ENCODE measurements at regions not wholly inside any gene's neighbourhood (a gene's known extent, or its start where the extent isn't known, plus 50 kb on each side); places are given as distances from the start of the nearest gene placed in this dataset.

DNA sequence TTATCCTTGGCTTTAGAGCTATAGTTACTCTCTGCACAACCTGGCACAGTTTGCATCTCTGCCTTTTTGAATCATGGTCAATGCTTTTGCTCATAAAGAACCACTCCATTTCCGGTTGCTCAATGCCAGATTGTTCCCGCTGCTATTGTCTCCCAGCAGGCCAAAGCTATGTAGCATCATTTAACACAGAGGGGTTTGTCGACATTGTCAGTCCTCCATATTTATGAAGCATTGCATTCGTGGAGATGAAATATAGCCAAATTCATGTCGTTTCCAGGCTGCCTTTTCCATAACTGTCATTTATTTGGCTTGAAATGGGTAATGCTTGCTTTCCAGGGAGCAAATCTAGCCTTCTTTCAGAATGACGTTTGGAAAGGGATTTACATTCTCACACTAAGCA lies 598.8 kb downstream of the EPHA7 start:
- no peak for DNase-seq (ENCODE audit: low read depth)
- H3K4me3 ChIP-seq (ENCODE audit: low read depth, low read length) = no peak overlapping the region
- TF ChIP-seq, protein P1, sequence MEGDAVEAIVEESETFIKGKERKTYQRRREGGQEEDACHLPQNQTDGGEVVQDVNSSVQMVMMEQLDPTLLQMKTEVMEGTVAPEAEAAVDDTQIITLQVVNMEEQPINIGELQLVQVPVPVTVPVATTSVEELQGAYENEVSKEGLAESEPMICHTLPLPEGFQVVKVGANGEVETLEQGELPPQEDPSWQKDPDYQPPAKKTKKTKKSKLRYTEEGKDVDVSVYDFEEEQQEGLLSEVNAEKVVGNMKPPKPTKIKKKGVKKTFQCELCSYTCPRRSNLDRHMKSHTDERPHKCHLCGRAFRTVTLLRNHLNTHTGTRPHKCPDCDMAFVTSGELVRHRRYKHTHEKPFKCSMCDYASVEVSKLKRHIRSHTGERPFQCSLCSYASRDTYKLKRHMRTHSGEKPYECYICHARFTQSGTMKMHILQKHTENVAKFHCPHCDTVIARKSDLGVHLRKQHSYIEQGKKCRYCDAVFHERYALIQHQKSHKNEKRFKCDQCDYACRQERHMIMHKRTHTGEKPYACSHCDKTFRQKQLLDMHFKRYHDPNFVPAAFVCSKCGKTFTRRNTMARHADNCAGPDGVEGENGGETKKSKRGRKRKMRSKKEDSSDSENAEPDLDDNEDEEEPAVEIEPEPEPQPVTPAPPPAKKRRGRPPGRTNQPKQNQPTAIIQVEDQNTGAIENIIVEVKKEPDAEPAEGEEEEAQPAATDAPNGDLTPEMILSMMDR (IDR thresholded peaks at IDR 0.05; ENCODE audit: low read depth, low read length, missing control alignments) = no peak

DNA sequence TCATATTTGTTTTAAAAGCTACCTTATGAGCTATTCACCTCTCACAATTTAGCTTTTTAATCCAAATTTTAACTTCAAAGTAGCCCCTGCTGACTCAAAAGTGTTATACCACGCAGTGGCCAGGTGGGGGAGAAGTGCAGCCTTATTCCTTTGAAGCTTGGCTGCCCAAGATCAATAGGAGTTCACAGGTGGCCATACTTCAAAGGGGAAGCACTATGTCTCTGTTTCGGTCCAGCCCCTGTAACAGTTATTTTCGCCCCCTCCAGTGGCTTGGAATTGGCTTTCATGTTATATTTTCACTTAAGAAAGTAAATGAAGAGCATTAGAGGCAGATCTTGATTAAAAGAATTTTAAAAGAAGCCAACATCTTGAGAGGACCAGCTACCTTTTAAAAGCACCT lies 608.4 kb downstream of the EPHA7 start:
- DNase-seq (ENCODE audit: low read depth) = no peak
- no peak overlapping the region for H3K4me3 ChIP-seq (ENCODE audit: low read depth, low read length)
- TF ChIP-seq, protein P1 (IDR thresholded peaks at IDR 0.05; ENCODE audit: low read depth, low read length, missing control alignments) = peak; percentile 66

DNA sequence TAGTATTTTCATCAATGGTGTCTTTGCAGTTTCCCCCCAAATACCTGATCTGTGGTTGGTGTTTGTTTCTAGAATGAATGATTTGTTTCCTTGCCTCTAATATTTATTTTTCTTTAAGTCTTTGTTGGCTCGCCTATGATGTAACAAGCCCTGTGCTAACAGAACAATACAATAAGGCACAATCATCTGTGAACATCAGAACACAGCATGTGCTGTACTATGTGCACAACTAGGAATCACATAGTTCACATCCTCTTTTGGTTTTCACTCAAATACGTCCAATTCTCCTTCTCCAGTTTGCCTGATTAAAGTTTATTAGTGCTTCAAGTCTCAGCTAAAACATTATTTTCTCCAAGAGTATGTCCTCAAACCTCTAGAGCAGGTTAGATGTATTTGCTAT lies 613.1 kb downstream of the EPHA7 start:
- TF ChIP-seq, protein P1 (IDR thresholded peaks at IDR 0.05; ENCODE audit: low read depth, low read length, missing control alignments) = no peak
- H3K4me3 ChIP-seq (ENCODE audit: low read depth, low read length) = no peak overlapping the region
- no peak for DNase-seq (ENCODE audit: low read depth)

DNA sequence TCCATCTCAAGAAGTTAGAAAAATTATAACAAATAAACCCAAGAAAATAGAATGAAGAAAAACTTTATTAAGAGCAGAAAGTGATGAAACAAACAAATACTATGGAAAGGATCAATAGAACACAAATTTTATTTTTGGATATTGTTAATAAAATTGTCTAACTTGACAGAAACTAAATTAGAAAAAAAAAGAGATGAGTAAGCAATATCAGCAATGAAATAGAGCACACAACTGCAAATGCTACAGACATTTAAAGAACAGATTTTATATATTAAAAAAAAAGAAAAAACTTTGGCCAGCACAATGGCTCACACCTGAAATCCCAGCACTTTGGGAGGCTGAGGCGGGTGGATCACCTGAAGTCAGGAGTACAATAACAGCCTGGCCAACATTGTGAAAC lies 628.0 kb downstream of the EPHA7 start:
- TF ChIP-seq, protein P1 (IDR thresholded peaks at IDR 0.05; ENCODE audit: low read depth, low read length, missing control alignments) = no peak
- no peak for DNase-seq (ENCODE audit: low read depth)
- no peak overlapping the region for H3K4me3 ChIP-seq (ENCODE audit: low read depth, low read length)

DNA sequence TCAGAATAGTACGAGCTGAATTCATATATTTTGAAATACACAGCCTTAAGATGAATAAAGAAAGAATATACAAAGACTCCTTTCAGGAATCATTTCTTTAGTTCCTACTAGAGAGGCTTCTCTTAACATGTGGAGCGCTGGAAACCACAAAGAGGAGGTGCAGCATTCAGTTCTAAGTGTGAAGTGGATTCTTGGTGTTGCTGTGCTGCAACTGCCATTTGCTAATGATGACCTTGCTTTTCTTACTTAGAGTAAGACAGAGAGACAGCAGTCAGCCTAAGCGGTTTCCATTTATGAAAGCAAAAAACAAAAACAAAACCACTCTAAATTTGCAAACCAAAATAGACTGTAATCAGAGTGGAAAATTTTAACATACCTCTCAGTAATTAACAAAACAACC lies 629.0 kb downstream of the EPHA7 start:
- H3K4me3 ChIP-seq (ENCODE audit: low read depth, low read length) = no peak overlapping the region
- TF ChIP-seq, protein P1 (IDR thresholded peaks at IDR 0.05; ENCODE audit: low read depth, low read length, missing control alignments) = no peak
- DNase-seq (ENCODE audit: low read depth) = no peak

DNA sequence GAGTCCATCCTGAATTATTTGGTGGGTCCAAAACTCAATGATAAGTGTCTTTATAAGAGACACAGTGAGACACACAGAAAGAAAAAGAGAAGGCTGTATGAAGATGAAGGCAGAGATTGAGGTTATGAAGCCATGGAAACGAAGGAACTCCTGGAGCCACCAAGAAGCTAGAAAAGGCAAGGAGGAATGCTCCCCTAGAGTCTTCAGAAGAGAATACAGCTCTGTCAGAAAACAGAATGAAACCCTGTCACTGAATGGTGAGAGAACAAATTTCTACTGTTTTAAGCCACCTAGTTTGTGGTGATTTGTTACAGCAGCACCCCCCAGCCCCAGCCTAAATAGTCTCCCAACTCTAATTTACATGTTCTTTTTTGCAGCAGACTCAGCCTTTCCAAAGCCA lies 635.1 kb downstream of the EPHA7 start:
- H3K4me3 ChIP-seq (ENCODE audit: low read depth, low read length) = no peak overlapping the region
- DNase-seq (ENCODE audit: low read depth) = no peak
- TF ChIP-seq, protein P1 (IDR thresholded peaks at IDR 0.05; ENCODE audit: low read depth, low read length, missing control alignments) = no peak

DNA sequence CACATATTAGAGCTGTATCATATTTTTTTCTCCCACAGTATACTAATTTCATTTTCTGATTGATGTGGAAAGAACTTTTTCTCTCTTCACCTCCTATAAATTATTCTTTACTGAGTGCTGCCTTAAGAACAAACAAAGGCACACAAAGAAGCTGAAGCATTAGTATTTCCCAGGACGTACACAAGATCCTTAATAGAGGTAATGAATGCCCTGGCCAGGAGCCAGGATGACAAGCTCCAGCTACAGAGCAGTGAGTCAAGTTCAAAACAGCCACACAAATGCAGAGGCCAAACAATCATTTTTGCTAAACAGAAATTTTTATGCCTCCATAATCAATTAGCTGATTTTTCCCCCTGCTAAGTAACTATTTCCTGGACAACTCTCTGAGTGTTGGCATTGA lies 639.6 kb downstream of the EPHA7 start:
- no peak for DNase-seq (ENCODE audit: low read depth)
- TF ChIP-seq, protein P1 (IDR thresholded peaks at IDR 0.05; ENCODE audit: low read depth, low read length, missing control alignments) = no peak
- no peak overlapping the region for H3K4me3 ChIP-seq (ENCODE audit: low read depth, low read length)
